Neuron (in vitro differentiated cells): ENCODE measurements at regions not wholly inside any gene's neighbourhood (a gene's known extent, or its start where the extent isn't known, plus 50 kb on each side); places are given as distances from the start of the nearest gene placed in this dataset.

ENCODE experiments used
- H2AFZ ChIP-seq: one replicate; pipeline ENCODE4 v1.6.1; 2013; ENCODE audit warnings: low read depth, mild to moderate bottlenecking, inconsistent platforms, low read length, moderate library complexity
- H3K27me3 ChIP-seq: one replicate; pipeline ENCODE4 v1.6.1; 2013; ENCODE audit warnings: low read length; ENCODE audit not compliant: insufficient read depth
- H3K36me3 ChIP-seq: one replicate; pipeline ENCODE4 v1.6.1; 2013; ENCODE audit warnings: low read length; ENCODE audit not compliant: insufficient read depth
- H3K4me1 ChIP-seq: one replicate; pipeline ENCODE4 v1.6.1; 2013; ENCODE audit warnings: low read length; ENCODE audit not compliant: insufficient read depth
- H3K4me3 ChIP-seq: 2 replicates; pipeline ENCODE4 v1.5.1; 2013; ENCODE audit warnings: mild to moderate bottlenecking, low read length, moderate library complexity
- H3K9me3 ChIP-seq: one replicate; pipeline ENCODE4 v1.6.1; 2013; ENCODE audit warnings: low read length

GRCh38 chr10:78961760-78962159 lies 107.0 kb upstream of the ZMIZ1 start:
- peaks cover 21% of the 10 kb centered on the region for H3K4me1 ChIP-seq
- no peaks in the 10 kb centered on the region for H3K27me3 ChIP-seq
- no peaks in the 10 kb centered on the region for H3K9me3 ChIP-seq
- H2AFZ ChIP-seq: no peak overlapping the region
- H3K4me3 ChIP-seq: no peak overlapping the region
- H3K36me3 ChIP-seq: no peaks in the 10 kb centered on the region

DNA sequence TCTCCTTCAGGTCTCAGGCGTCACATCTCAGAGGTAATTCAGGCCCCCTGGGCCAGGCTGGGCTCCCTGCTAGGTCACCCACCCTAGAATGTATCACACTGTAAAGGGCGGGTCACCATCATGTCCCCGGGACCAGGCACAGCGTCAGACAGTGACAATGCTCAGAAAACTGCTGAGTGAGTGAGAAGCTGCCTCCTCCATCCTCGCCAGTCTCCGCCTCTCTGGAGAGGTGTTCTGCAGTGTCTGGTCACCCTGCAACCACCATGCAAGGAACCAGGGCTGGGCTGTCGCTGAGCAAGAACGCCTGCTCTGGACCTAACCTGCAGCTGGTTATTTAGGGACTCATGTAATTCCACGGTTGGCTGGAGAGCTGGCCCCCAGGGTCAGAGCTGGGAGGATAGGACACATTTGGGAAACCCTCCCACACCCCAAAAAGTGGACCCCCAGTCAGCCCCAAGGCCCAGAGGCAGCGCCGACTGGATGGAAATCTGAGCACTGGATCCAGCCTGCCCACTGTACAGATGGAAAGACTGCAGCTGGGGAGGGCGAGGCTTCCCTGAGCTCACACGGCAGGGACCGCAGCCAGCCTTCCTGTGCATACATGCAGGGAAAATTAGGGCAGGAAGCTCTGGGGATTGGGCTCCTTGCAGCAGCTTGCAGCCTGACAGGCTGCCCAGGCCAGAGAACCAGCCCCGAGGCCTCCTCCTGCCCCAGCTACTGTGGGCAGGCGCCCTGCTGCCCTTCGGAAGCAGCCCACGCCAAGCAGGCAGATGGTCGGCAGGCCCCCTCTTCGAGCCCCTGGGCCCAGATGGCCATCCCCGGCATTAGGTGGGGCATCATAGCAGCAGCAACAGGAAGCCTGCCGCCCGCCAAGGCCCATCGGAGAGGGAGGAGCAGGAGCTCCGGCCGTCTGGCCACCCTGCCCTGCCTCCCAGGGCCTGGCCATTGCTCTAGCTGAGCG lies 105.4 kb upstream of the ZMIZ1 start:
- Histone ChIP-seq H2AFZ (no peak overlapping the region), H3K36me3 (no peaks in the 10 kb centered on the region), H3K27me3 (no peaks in the 10 kb centered on the region), H3K9me3 (no peaks in the 10 kb centered on the region), H3K4me1 (peaks cover 21% of the 10 kb centered on the region), H3K4me3 (no peak overlapping the region)

GRCh38 chr10:78964274-78964951 lies 104.4 kb upstream of the ZMIZ1 start:
- no peaks in the 10 kb centered on the region for H3K9me3 ChIP-seq
- peaks cover 22% of the 10 kb centered on the region for H3K4me1 ChIP-seq
- no peak overlapping the region for H3K4me3 ChIP-seq
- no peak overlapping the region for H2AFZ ChIP-seq
- no peaks in the 10 kb centered on the region for H3K27me3 ChIP-seq
- no peaks in the 10 kb centered on the region for H3K36me3 ChIP-seq

DNA sequence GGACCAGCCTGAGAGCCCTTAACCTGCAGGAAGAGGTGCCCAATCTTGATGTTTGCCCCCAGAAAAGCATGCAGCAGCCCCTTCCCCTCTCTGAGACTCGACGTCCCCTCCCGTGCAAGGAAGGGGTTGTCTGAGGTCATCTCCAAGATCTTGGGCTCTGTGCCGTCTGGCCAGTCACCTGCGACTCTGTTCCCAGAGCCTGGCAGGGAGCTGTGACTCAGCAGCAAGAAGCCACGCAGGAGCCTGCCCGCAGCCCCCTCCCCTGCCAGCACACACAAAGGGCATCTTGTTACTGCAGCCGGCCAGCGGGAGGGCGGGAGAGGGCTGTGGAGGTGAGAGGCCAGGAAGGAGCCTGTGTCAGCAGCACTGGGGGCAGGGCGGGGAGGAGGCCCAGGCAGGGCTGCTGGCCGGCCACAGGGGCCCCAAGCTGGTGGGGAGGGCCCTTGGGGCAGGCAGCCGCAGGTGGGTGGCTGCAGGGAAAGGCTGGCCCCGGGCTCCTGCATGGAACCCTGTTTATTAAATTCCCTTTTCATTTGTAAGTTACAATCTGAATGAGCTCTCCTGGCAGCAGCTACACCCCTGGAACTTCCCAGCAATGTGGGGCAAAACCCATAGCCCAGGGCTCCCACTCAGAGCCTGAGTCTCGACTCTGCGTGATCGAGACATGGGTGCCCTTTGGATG lies 103.7 kb upstream of the ZMIZ1 start:
- Histone ChIP-seq H3K36me3 (no peaks in the 10 kb centered on the region), H3K27me3 (no peaks in the 10 kb centered on the region), H3K4me1 (peaks cover 27% of the 10 kb centered on the region), H2AFZ (no peak overlapping the region), H3K9me3 (no peaks in the 10 kb centered on the region), H3K4me3 (no peak overlapping the region)

GRCh38 chr10:78966182-78966787 lies 102.5 kb upstream of the ZMIZ1 start:
- peaks cover 30% of the 10 kb centered on the region for H3K4me1 ChIP-seq

DNA sequence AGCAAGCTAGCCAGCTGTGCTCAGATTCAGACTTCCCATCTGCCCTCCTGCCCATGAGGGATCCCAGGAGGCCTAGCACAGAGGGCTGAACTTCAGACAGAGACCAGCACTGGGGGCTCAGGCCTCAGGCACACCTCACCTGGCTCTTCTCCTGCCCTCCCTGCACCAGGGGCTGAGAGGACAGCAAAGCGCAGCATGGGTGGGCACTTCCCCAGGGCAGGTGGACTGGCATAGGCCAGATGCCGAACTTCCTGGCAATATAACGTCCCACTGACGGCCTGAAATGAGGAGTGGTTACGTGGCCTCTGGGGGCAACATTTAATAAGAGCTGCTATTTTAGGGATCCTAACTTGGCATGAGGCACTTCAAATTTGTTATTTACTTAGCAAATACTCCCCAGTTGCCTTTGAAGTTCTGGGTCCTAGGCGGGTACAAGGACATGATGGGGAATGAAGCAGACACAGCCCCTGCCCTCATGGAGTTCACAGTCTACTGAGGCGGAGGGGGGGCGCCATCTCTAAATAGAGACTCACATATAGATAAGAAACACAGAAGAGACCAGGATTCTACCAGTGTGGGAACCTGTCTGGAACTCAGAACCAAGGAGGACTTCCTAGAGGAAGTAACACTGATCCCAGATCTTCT lies 101.8 kb upstream of the ZMIZ1 start:
- H3K4me1 ChIP-seq: peaks cover 34% of the 10 kb centered on the region
- H3K9me3 ChIP-seq: no peaks in the 10 kb centered on the region
- no peak overlapping the region for H3K4me3 ChIP-seq
- H3K27me3 ChIP-seq: no peaks in the 10 kb centered on the region
- no peaks in the 10 kb centered on the region for H3K36me3 ChIP-seq
- no peak overlapping the region for H2AFZ ChIP-seq

More at GRCh38 chr10:78966182-78966787, 102.5 kb upstream of the ZMIZ1 start:
- Histone ChIP-seq H3K9me3 (no peaks in the 10 kb centered on the region), H3K27me3 (no peaks in the 10 kb centered on the region), H3K4me3 (no peak overlapping the region), H3K36me3 (no peaks in the 10 kb centered on the region), H2AFZ (no peak overlapping the region)

DNA sequence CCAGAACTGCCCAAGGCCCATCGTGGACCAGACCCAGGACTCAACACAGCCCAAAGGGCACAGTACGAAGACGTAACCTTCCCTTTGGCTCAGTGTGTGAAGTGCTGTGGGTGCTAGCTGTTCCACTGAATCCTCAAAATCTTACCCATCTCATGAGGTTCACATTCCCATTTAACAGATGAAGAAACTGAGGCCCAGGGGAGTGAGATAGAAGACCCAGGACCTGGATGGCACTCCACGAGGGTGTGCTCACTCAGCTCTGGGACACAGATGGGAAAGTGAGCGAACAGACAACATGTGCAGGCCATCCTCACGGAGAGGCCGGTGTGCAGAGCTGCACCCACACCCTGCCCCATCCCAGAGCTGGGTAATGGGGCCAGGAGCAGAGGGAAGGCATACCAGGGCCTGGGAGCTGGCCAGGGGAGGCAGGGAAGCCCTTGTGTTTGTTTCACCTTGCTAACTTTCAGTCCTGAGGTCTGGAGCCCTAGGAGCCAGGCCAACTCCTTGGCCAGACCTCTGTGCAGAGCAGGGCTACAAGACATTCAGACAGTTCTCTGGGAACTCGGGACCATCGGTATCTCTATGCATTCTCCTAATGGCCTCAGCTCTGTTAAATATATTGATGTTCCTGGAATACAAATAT lies 100.3 kb upstream of the ZMIZ1 start:
- Histone ChIP-seq H3K4me1 (peaks cover 49% of the 10 kb centered on the region), H3K36me3 (no peaks in the 10 kb centered on the region), H3K27me3 (no peaks in the 10 kb centered on the region), H3K4me3 (no peak overlapping the region), H3K9me3 (no peaks in the 10 kb centered on the region), H2AFZ (no peak overlapping the region)

DNA sequence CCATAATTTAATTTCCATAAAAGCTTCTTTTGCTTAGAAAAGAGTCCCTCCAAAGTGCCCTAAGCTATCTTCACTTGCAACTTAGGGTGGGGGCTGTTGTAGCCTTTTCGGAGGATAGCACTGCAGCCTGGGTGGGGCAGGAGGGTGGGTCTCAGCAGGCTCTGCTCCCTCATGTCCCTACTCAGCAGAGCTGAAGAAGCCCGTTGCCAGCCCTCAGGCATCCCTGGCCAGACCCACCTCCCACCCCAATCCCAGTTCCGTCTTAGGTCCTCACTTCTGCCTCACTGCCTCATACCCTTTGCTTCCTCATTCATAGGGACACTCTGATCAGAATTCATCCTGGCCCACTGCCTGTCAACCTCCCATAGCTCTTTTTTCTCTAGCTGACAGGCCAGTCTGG lies 99.8 kb upstream of the ZMIZ1 start:
- Histone ChIP-seq H3K27me3 (no peaks in the 10 kb centered on the region), H3K4me1 (peaks cover 49% of the 10 kb centered on the region), H3K9me3 (no peaks in the 10 kb centered on the region), H3K36me3 (no peaks in the 10 kb centered on the region), H3K4me3 (no peak overlapping the region), H2AFZ (no peak overlapping the region)

GRCh38 chr10:78969719-78970118 lies 99.0 kb upstream of the ZMIZ1 start:
- Histone ChIP-seq H2AFZ (no peak overlapping the region), H3K4me3 (no peak overlapping the region)

DNA sequence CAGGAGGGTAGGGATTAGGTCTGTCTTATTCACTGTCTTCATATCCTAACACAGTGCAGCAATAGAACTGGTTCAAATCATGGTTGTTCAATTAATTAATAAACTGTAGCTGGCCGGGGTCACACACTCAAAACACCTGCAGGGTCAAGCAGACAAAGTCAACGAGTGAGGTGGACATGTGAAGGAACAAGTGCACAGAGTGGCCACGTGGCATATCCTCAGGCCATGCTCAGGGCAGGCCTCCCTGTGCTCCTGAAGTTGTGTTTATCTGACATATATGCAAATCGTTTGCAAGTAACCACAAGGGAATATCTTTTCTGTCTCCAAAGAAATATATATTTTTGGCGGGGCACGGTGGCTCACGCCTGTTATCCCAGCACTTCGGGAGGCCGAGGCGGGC lies 98.5 kb upstream of the ZMIZ1 start:
- Histone ChIP-seq H3K4me3 (no peak overlapping the region), H3K4me1 (peaks cover 49% of the 10 kb centered on the region), H3K27me3 (no peaks in the 10 kb centered on the region)

More at GRCh38 chr10:78969719-78970118, 99.0 kb upstream of the ZMIZ1 start:
- Histone ChIP-seq H3K36me3 (no peaks in the 10 kb centered on the region), H3K27me3 (no peaks in the 10 kb centered on the region), H3K9me3 (no peaks in the 10 kb centered on the region), H3K4me1 (peaks cover 50% of the 10 kb centered on the region)

DNA sequence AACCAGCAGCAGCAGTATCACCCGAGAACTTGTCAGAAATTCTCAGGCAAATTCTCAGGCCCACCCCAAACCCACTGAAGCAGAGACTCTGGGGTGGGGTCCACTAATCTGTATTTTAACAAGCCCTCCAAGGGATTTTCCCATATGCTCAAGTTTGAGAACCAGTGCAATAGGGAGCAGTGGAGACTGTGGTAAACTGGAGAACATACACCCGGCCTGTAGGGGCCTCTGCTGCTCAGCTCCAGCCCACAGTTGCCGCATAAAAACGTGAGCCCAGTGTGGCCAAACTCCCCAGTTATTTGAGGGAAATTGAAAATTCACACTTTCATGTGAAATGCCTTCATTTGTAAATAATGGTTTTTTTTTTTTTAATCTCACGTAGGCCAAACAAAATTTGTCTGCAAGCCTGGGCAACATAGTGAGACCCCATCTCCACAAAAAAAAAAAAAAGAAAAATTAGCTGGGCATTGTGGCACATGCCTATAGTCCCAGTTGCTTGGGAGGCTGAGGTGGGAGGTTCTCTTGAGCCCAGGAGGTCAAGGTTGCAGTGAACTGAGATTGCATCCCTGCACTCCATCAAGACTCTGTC lies 97.6 kb upstream of the ZMIZ1 start:
- peaks cover 39% of the 10 kb centered on the region for H3K4me1 ChIP-seq
- H3K36me3 ChIP-seq: no peaks in the 10 kb centered on the region
- H3K4me3 ChIP-seq: no peak overlapping the region
- no peak overlapping the region for H2AFZ ChIP-seq
- no peaks in the 10 kb centered on the region for H3K27me3 ChIP-seq
- no peaks in the 10 kb centered on the region for H3K9me3 ChIP-seq

More for the DNA sequence above, 98.5 kb upstream of the ZMIZ1 start:
- no peaks in the 10 kb centered on the region for H3K9me3 ChIP-seq
- H3K36me3 ChIP-seq: no peaks in the 10 kb centered on the region
- no peak overlapping the region for H2AFZ ChIP-seq
